ENCODE measurements at regions not wholly inside any gene's neighbourhood (a gene's known extent, or its start where the extent isn't known, plus 50 kb on each side); places are given as distances from the start of the nearest gene placed in this dataset.

GRCh38 chr2:139317259-139317658 is 537.1 kb upstream of the NXPH2 start:
- peaks cover 3% of the 10 kb centered on the region for H3K9me3 ChIP-seq (replicated peaks; ENCODE audit: control insufficient read depth, insufficient read depth, low read length)
- H3K27ac ChIP-seq (ENCODE audit: insufficient read depth, low read depth, low read length) = no peak overlapping the region
- POLR2A ChIA-PET = no interaction called here
- H3K9ac ChIP-seq (replicated peaks; ENCODE audit: extremely low read depth, insufficient read depth, low read length) = no peak overlapping the region
- no peaks in the 10 kb centered on the region for H3K79me2 ChIP-seq (ENCODE audit: control insufficient read depth, insufficient read depth, low read length)
- CTCF ChIA-PET = no interaction called here
- no peaks in the 10 kb centered on the region for H4K20me1 ChIP-seq (replicated peaks; ENCODE audit: control insufficient read depth, extremely low read depth, insufficient read depth, low read length)
- H3K4me2 ChIP-seq (ENCODE audit: insufficient read depth, low read length) = no peak overlapping the region
- intact Hi-C loops (cut with micrococcal nuclease) (no loop called here), dilution Hi-C loops (cut with MboI; ENCODE audit: extremely low pct_ligation_motif_present, low sequenced_read_pairs) (no loop called here)
- no peaks in the 10 kb centered on the region for H3K4me1 ChIP-seq (ENCODE audit: control insufficient read depth, extremely low read depth, insufficient read depth, low read length)
- DNase-seq (ENCODE audit: low read depth, low spot score) (no peak), FAIRE-seq (no peak)
- H2AFZ ChIP-seq (ENCODE audit: low read depth, low read length) = no peak overlapping the region
- no peak for TF ChIP-seq EZH2 (IDR thresholded peaks at IDR 0.05; ENCODE audit: borderline replicate concordance, low read depth, low read length, severe bottlenecking)
- no peak for TF ChIP-seq POLR2AphosphoS5 (IDR thresholded peaks at IDR 0.05; ENCODE audit: insufficient read depth, low read depth, low read length)
- TF ChIP-seq POLR2A (IDR thresholded peaks at IDR 0.05; ENCODE audit: low read depth, low read length) = no peak
- TF ChIP-seq MYC (IDR thresholded peaks at IDR 0.05; ENCODE audit: low read depth, low read length) = no peak
- TF ChIP-seq CTCF (IDR thresholded peaks at IDR 0.05; ENCODE audit: extremely low read depth in 1 of 2, insufficient read depth in 1 of 2, low read depth in 1 of 2, low read length in 2 of 2) = no peak
- no peak for TF ChIP-seq FOS (IDR thresholded peaks at IDR 0.05; ENCODE audit: borderline replicate concordance, insufficient read depth, low read length)
- no peak overlapping the region for H3K4me3 ChIP-seq (replicated peaks in 1 of 3; ENCODE audit: insufficient read depth in 1 of 3, low read depth in 1 of 3, low read length in 3 of 3)
- BruUV-seq (replicated peaks) = no TSS peak
- H3K36me3 ChIP-seq (ENCODE audit: control insufficient read depth in 2 of 2, extremely low read depth in 1 of 2, insufficient read depth in 2 of 2, low read length in 2 of 2) = no peaks in the 10 kb centered on the region
- H3K27me3 ChIP-seq (ENCODE audit: control insufficient read depth in 2 of 2, insufficient read depth in 2 of 2, low read length in 2 of 2) = no peaks in the 10 kb centered on the region
- H3K9me1 ChIP-seq (replicated peaks; ENCODE audit: control insufficient read depth, extremely low read depth, insufficient read depth, low read length) = no peaks in the 10 kb centered on the region

- BruUV-seq (replicated peaks) = no TSS peak
- ChIA-PET CTCF (no interaction called here), POLR2A (no interaction called here)
- Histone ChIP-seq H3K9ac (replicated peaks; ENCODE audit: extremely low read depth, insufficient read depth, low read length) (no peak overlapping the region), H2AFZ (ENCODE audit: low read depth, low read length) (no peak overlapping the region), H3K4me3 (replicated peaks in 1 of 3; ENCODE audit: insufficient read depth in 1 of 3, low read depth in 1 of 3, low read length in 3 of 3) (no peak overlapping the region), H4K20me1 (replicated peaks; ENCODE audit: control insufficient read depth, extremely low read depth, insufficient read depth, low read length) (no peaks in the 10 kb centered on the region), H3K4me1 (ENCODE audit: control insufficient read depth, extremely low read depth, insufficient read depth, low read length) (no peaks in the 10 kb centered on the region), H3K27ac (ENCODE audit: insufficient read depth, low read depth, low read length) (no peak overlapping the region), H3K9me1 (replicated peaks; ENCODE audit: control insufficient read depth, extremely low read depth, insufficient read depth, low read length) (no peaks in the 10 kb centered on the region), H3K4me2 (ENCODE audit: insufficient read depth, low read length) (no peak overlapping the region), H3K27me3 (ENCODE audit: control insufficient read depth in 2 of 2, insufficient read depth in 2 of 2, low read length in 2 of 2) (no peaks in the 10 kb centered on the region), H3K79me2 (ENCODE audit: control insufficient read depth, insufficient read depth, low read length) (no peaks in the 10 kb centered on the region), H3K9me3 (replicated peaks; ENCODE audit: control insufficient read depth, insufficient read depth, low read length) (peaks cover 3% of the 10 kb centered on the region), H3K36me3 (ENCODE audit: control insufficient read depth in 2 of 2, extremely low read depth in 1 of 2, insufficient read depth in 2 of 2, low read length in 2 of 2) (no peaks in the 10 kb centered on the region)
- FAIRE-seq (no peak), DNase-seq (ENCODE audit: low read depth, low spot score) (no peak)
- intact Hi-C loops (cut with micrococcal nuclease) (no loop called here), dilution Hi-C loops (cut with MboI; ENCODE audit: extremely low pct_ligation_motif_present, low sequenced_read_pairs) (no loop called here)
- TF ChIP-seq JUN (IDR thresholded peaks at IDR 0.05; ENCODE audit: borderline replicate concordance, insufficient read depth, insufficient read length, low read depth) (no peak), EZH2 (IDR thresholded peaks at IDR 0.05; ENCODE audit: borderline replicate concordance, low read depth, low read length, severe bottlenecking) (no peak), POLR2A (IDR thresholded peaks at IDR 0.05; ENCODE audit: low read depth, low read length) (no peak), FOS (IDR thresholded peaks at IDR 0.05; ENCODE audit: borderline replicate concordance, insufficient read depth, low read length) (no peak), CTCF (IDR thresholded peaks at IDR 0.05; ENCODE audit: extremely low read depth in 1 of 2, insufficient read depth in 1 of 2, low read depth in 1 of 2, low read length in 2 of 2) (no peak), GATA2 (IDR thresholded peaks at IDR 0.05; ENCODE audit: insufficient read depth, insufficient read length, low read depth, low read length) (no peak), MAX (IDR thresholded peaks at IDR 0.05; ENCODE audit: insufficient read depth, insufficient read length) (no peak), MYC (IDR thresholded peaks at IDR 0.05; ENCODE audit: low read depth, low read length) (no peak), POLR2AphosphoS5 (IDR thresholded peaks at IDR 0.05; ENCODE audit: insufficient read depth, low read depth, low read length) (no peak)
Measured at GRCh38 chr2:139314059-139314458, 533.9 kb upstream of the NXPH2 start.
